ENCODE measurements at regions not wholly inside any gene's neighbourhood (a gene's known extent, or its start where the extent isn't known, plus 50 kb on each side); places are given as distances from the start of the nearest gene placed in this dataset.

- no peak for TF ChIP-seq CTCF (IDR thresholded peaks at IDR 0.05)
- TF ChIP-seq POLR2A (IDR thresholded peaks at IDR 0.05): no peak
Observed at GRCh38 chr6:156627524-156627923, 149.7 kb upstream of the ARID1B start.
